Body of pancreas (tissue), 4 donors: ENCODE measurements at regions not wholly inside any gene's neighbourhood (a gene's known extent, or its start where the extent isn't known, plus 50 kb on each side); places are given as distances from the start of the nearest gene placed in this dataset.

Source experiments
- CTCF ChIP-seq, 7 experiments: fragments of 450-650 bp in 4 of 7; fragments of 200-600 bp in 3 of 7; sonication (generic) in 3 of 7; IDR thresholded peaks; one replicate each; pipeline ENCODE4 v1.5.1; 2016 to 2019; ENCODE audit warnings: antibody characterized with exemption in 7 of 7
- POLR2A ChIP-seq, 3 donors: fragments of 450-650 bp; IDR thresholded peaks; one replicate each; pipeline ENCODE4 v1.6.1; 2016; ENCODE audit warnings: antibody characterized with exemption in 3 of 3, mild to moderate bottlenecking in 2 of 3

- TF ChIP-seq CTCF (IDR thresholded peaks at IDR 0.05) (no peak), POLR2A (IDR thresholded peaks at IDR 0.05) (no peak)
Measured at GRCh38 chr10:111156754-111157153, 79.9 kb downstream of the ADRA2A start.
